GM23338 (cell line): ENCODE measurements at regions not wholly inside any gene's neighbourhood (a gene's known extent, or its start where the extent isn't known, plus 50 kb on each side); places are given as distances from the start of the nearest gene placed in this dataset.

ENCODE experiments used
- ATAC-seq: fragments of 200-7000 bp; cut with Tn5 transposase; 3 replicates; pipeline ENCODE4 v1.9.1; 2020
- DNase-seq: peaks from one replicate; pipeline ENCODE4 v3.0.0-alpha.2; 2015; ENCODE audit warnings: low spot score
- H2AFZ ChIP-seq: fragments of 200-600 bp; sonication (generic); 2 replicates; pipeline ENCODE4 v1.8.0; 2016; ENCODE audit warnings: antibody characterized with exemption, mild to moderate bottlenecking, moderate library complexity
- H3F3A ChIP-seq: fragments of 200-600 bp; sonication (generic); replicated peaks from 2 replicates; pipeline ENCODE4 v1.8.0; 2017; ENCODE audit warnings: antibody characterized with exemption, mixed run types, low read depth
- H3K27ac ChIP-seq: fragments of 200-600 bp; sonication (generic); 2 replicates; pipeline ENCODE4 v1.6.1; 2016; ENCODE audit warnings: low read depth
- H3K27me3 ChIP-seq: fragments of 200-600 bp; sonication (generic); 2 replicates; pipeline ENCODE4 v1.8.0; 2016; ENCODE audit warnings: mild to moderate bottlenecking, mixed run types, moderate library complexity; ENCODE audit not compliant: insufficient read depth
- H3K36me3 ChIP-seq: fragments of 200-600 bp; sonication (generic); 2 replicates; pipeline ENCODE4 v1.8.0; 2016; ENCODE audit warnings: mild to moderate bottlenecking; ENCODE audit not compliant: insufficient read depth
- H3K4me1 ChIP-seq: fragments of 200-600 bp; sonication (generic); 2 replicates; pipeline ENCODE4 v1.8.0; 2016; ENCODE audit warnings: mild to moderate bottlenecking, moderate library complexity; ENCODE audit not compliant: insufficient read depth
- H3K4me2 ChIP-seq: fragments of 200-600 bp; sonication (generic); 2 replicates; pipeline ENCODE4 v1.7.1; 2017; ENCODE audit warnings: mixed run types
- H3K4me3 ChIP-seq: fragments of 200-600 bp; sonication (generic); 2 replicates; pipeline ENCODE4 v1.6.1; 2016; ENCODE audit warnings: mixed run types
- H3K79me2 ChIP-seq: fragments of 200-600 bp; sonication (generic); replicated peaks from 2 replicates; pipeline ENCODE4 v1.8.0; 2017; ENCODE audit warnings: mild to moderate bottlenecking; ENCODE audit not compliant: insufficient read depth
- H3K9me2 ChIP-seq: fragments of 200-600 bp; sonication (generic); 2 replicates; pipeline ENCODE4 v1.8.0; 2017; ENCODE audit not compliant: insufficient read depth
- H4K20me1 ChIP-seq: fragments of 200-600 bp; sonication (generic); replicated peaks from 2 replicates; pipeline ENCODE4 v1.8.0; 2017; ENCODE audit warnings: mild to moderate bottlenecking; ENCODE audit not compliant: insufficient read depth
- H3K27ac Mint-ChIP-seq: 2 replicates; pipeline ENCODE4 v1.8.0; 2020; ENCODE audit warnings: inconsistent platforms, mild to moderate bottlenecking, moderate library complexity, mixed read lengths
- H3K27me3 Mint-ChIP-seq: 3 replicates; pipeline ENCODE4 v1.8.0; 2022; ENCODE audit warnings: low read depth, mild to moderate bottlenecking, moderate library complexity, mixed read lengths, inconsistent platforms; ENCODE audit not compliant: insufficient read depth, poor library complexity
- H3K36me3 Mint-ChIP-seq: 3 replicates; pipeline ENCODE4 v1.8.0; 2021; ENCODE audit warnings: low read depth, mild to moderate bottlenecking, inconsistent platforms, moderate library complexity, mixed read lengths
- H3K4me1 Mint-ChIP-seq: 3 replicates; pipeline ENCODE4 v1.8.0; 2020; ENCODE audit warnings: mild to moderate bottlenecking, inconsistent platforms, mixed read lengths
- H3K4me3 Mint-ChIP-seq: 3 replicates; pipeline ENCODE4 v1.8.0; 2021; ENCODE audit warnings: moderate library complexity, mild to moderate bottlenecking, inconsistent platforms, mixed read lengths
- H3K9me3 Mint-ChIP-seq: 3 replicates; pipeline ENCODE4 v1.8.0; 2020; ENCODE audit warnings: moderate library complexity, mild to moderate bottlenecking, inconsistent platforms, mixed read lengths
- CREB1 ChIP-seq: fragments of 250-450 bp; sonication (Bioruptor Pico); IDR thresholded peaks from 2 replicates; pipeline ENCODE4 v1.5.0; 2020; ENCODE audit warnings: low read depth, mild to moderate bottlenecking, moderate library complexity
- CTCF ChIP-seq, 2 experiments: fragments of 200-600 bp in 1 of 2; sonication (generic) in 1 of 2; conservative IDR thresholded peaks; 2 replicates each; pipeline versions ENCODE4 v1.5.1 to v1.6.1; 2016 to 2017; ENCODE audit warnings: antibody characterized with exemption in 2 of 2, low read depth in 2 of 2, mild to moderate bottlenecking in 2 of 2, moderate library complexity in 1 of 2
- ETS1 ChIP-seq: IDR thresholded peaks from 2 replicates; pipeline ENCODE4 v1.6.1; 2016; ENCODE audit warnings: antibody characterized with exemption
- EZH2phosphoT487 ChIP-seq: fragments of 200-600 bp; sonication (generic); IDR thresholded peaks from one replicate; pipeline ENCODE4 v1.8.1; 2018; ENCODE audit warnings: antibody characterized with exemption; ENCODE audit not compliant: unreplicated experiment
- JUNB ChIP-seq: IDR thresholded peaks from one replicate; pipeline ENCODE4 v1.6.1; 2016; ENCODE audit warnings: antibody characterized with exemption; ENCODE audit not compliant: unreplicated experiment
- NANOG ChIP-seq: IDR thresholded peaks from 2 replicates; pipeline ENCODE4 v1.6.1; 2016; ENCODE audit warnings: antibody characterized with exemption, borderline replicate concordance
- POLR2AphosphoS5 ChIP-seq: IDR thresholded peaks from 2 replicates; pipeline ENCODE4 v1.6.1; 2016; ENCODE audit warnings: antibody characterized with exemption, low read depth
- REST ChIP-seq: IDR thresholded peaks from one replicate; pipeline ENCODE4 v1.6.1; 2018; ENCODE audit warnings: antibody characterized with exemption; ENCODE audit not compliant: unreplicated experiment
- STAT1 ChIP-seq: IDR thresholded peaks from one replicate; pipeline ENCODE4 v1.6.1; 2016; ENCODE audit warnings: antibody characterized with exemption; ENCODE audit not compliant: unreplicated experiment
- ZNF114 ChIP-seq: fragments of 250-450 bp; sonication (Bioruptor Pico); IDR thresholded peaks from 2 replicates; pipeline ENCODE4 v1.5.0; 2020; ENCODE audit warnings: mild to moderate bottlenecking, moderate library complexity
- ZNF331 ChIP-seq: fragments of 250-450 bp; sonication (Bioruptor Pico); IDR thresholded peaks from 2 replicates; pipeline ENCODE4 v1.5.0; 2020; ENCODE audit warnings: low read depth, mild to moderate bottlenecking, moderate library complexity

GRCh38 chr5:174335682-174336364 lies 290.3 kb downstream of the NSG2 start:
- Histone ChIP-seq H3K4me2 (no peak overlapping the region), H2AFZ (no peak overlapping the region), H3K4me3 (no peak overlapping the region), H3K27ac (no peak overlapping the region), H3F3A (no peaks in the 10 kb centered on the region), H3K36me3 (no peaks in the 10 kb centered on the region), H3K9me2 (no peaks in the 10 kb centered on the region), H4K20me1 (no peaks in the 10 kb centered on the region), H3K4me1 (0 out of 2 replicates have a peak, but pooled peaks cover 2% of the 10 kb centered on the region), H3K79me2 (no peaks in the 10 kb centered on the region), H3K27me3 (no peaks in the 10 kb centered on the region)
- TF ChIP-seq ETS1 (no peak), ZNF114 (CRISPR knock-in tag) (no peak), ZNF331 (CRISPR knock-in tag) (no peak), EZH2phosphoT487 (no peak), NANOG (no peak), CREB1 (no peak), POLR2AphosphoS5 (no peak), STAT1 (no peak), JUNB (no peak)
- DNase-seq (no peak), ATAC-seq (no peak)
- Mint-ChIP-seq H3K27ac (no peak overlapping the region), H3K36me3 (no peaks in the 10 kb centered on the region), H3K4me3 (no peak overlapping the region), H3K9me3 (no peaks in the 10 kb centered on the region), H3K4me1 (peaks cover 22% of the 10 kb centered on the region), H3K27me3 (peaks cover 11% of the 10 kb centered on the region)

GRCh38 chr5:174336479-174336878 lies 291.0 kb downstream of the NSG2 start:
- ATAC-seq (no peak), DNase-seq (no peak)
- Histone ChIP-seq H3K27ac (no peak overlapping the region), H3K9me2 (no peaks in the 10 kb centered on the region), H3K4me3 (no peak overlapping the region), H2AFZ (peak overlapping the region; percentile 14; the same call in 1 of the 2 replicates), H3K4me1 (0 out of 2 replicates have a peak, but pooled peaks cover 2% of the 10 kb centered on the region), H3K4me2 (no peak overlapping the region), H3F3A (no peaks in the 10 kb centered on the region), H3K36me3 (no peaks in the 10 kb centered on the region), H3K27me3 (no peaks in the 10 kb centered on the region), H3K79me2 (no peaks in the 10 kb centered on the region), H4K20me1 (no peaks in the 10 kb centered on the region)
- Mint-ChIP-seq H3K4me3 (no peak overlapping the region), H3K9me3 (no peaks in the 10 kb centered on the region), H3K4me1 (peaks cover 22% of the 10 kb centered on the region), H3K27me3 (peaks cover 11% of the 10 kb centered on the region), H3K27ac (no peak overlapping the region), H3K36me3 (no peaks in the 10 kb centered on the region)
- TF ChIP-seq REST: no peak
- TF ChIP-seq ETS1: no peak
- no peak for TF ChIP-seq EZH2phosphoT487
- no peak for TF ChIP-seq NANOG
- no peak for TF ChIP-seq CTCF (conservative IDR thresholded peaks at IDR 0.05; ENCODE audit: low read depth in 2 of 2)
- no peak for TF ChIP-seq CREB1
- no peak for TF ChIP-seq ZNF331 (CRISPR knock-in tag)
- TF ChIP-seq JUNB: no peak
